HG03575 (cell line): ENCODE measurements at regions not wholly inside any gene's neighbourhood (a gene's known extent, or its start where the extent isn't known, plus 50 kb on each side); places are given as distances from the start of the nearest gene placed in this dataset.

Experiments used
- ATAC-seq: cut with Tn5 transposase; IDR thresholded peaks from one replicate; pipeline ENCODE4 v1.9.1; 2021; ENCODE audit not compliant: unreplicated experiment, insufficient number of reproducible peaks, low FRiP score; ENCODE audit errors: extremely low read depth

GRCh38 chr3:160154596-160154995 lies 70.6 kb upstream of the C3orf80 start:
- ATAC-seq: no peak

GRCh38 chr3:160157321-160157720 lies 67.9 kb upstream of the C3orf80 start:
- ATAC-seq: no peak

DNA sequence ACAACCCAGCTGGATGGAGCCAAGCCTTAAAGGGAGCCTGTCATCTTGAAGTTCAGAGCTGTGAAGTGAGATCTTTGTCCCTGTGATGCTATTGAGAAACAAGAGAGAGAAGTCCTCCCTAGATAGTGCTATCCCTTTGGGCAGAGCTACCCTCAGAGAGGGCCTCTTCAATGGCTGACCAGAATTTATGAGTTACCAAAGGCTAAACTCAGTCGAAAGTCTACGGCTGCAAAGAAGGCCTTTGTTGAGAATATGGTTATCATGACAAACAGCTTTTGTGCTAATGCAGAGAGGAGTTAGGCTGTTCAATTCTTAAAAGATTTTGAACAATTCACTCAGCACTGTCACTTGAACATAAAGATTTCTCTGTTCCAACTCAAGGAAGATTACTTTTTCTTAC lies 65.9 kb upstream of the C3orf80 start:
- ATAC-seq: no peak

DNA sequence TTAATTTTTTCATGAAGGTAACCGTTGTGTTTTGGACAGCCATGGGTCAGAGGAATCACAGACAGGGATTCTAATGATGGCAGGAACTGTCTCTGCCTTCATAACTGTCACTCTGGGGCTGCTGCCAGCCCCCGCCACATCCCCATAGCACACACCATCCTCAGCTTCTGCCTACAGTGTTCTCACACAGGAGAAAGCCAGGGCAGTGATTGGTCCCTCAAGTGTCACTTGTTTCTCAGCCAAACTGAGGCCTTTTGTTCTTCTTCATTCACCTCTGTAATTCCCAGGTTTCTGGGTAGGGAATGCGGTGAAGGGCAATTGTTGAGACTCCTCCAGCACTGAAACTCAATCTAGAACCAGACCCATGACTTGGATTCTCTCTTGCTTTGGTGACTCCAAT lies 65.4 kb upstream of the C3orf80 start:
- ATAC-seq: no peak

GRCh38 chr3:160161921-160162320 lies 63.3 kb upstream of the C3orf80 start:
- ATAC-seq: no peak

DNA sequence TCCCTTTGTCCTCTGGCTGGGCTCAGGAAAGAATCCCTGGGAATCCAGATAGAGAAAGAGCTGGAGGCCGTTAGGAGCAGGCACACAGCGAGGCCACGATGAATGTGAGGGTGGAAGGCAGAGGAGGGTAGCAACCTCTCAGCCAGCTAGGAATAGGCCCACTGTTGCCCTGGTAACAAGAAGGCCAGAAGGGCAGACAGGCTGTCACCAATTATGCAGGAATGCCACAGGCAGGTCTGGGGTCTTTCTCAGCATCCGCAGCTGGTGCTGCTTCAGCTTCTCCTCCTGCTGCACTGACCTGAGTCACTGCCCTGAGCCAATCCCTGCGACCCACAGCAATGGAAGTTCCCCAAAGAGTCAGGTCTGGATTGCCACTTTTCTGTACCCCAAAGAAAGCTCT lies 62.8 kb upstream of the C3orf80 start:
- ATAC-seq: no peak

DNA sequence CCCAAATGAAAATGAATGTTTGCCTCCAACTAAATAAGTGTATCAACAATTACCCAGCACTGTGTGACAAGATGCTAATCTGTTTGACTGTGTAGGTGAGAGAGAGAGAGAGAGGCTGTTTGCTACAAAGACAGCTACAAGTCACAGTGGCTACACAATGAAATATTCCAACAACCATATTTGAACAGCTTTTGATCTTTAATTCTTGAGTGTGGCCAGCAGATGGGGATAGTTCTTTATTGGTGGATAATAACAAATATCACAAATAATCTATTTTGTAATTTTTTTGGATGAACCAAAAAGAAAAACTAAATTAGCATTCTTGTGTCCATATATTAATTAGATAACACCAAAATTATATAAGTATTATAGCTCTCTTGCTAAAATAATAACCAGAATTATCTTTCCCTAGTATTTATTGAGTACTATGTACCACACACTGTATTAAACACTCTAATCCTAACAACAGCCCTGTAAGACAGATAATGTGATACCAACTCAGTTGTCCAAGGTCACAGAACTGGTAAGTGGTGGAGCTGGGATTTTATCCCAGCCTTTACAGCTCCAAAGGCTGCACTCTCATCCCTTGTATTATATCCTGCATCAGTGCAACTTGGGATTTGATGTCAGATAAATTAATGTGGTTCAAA lies 61.9 kb upstream of the C3orf80 start:
- no peak for ATAC-seq

DNA sequence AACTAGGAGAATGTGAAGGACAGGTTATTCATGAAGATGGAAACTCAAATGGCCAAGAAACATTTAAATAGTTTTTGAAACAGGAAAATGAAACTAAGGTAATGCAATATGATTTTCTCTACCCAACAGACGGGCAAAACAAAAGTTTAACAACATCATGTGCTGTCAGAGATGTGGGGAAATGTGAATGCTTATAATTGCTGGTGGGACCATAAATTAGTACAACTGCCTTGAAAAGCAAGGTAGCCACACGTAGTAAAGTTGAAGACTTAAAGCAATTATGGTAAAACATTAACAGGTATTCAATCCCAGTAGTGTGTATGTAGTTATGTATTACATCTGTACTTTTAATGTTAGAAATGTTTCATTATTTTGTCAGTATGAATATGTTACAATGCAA lies 57.0 kb upstream of the C3orf80 start:
- no peak for ATAC-seq

GRCh38 chr3:160169139-160169976 lies 55.9 kb upstream of the C3orf80 start:
- no peak for ATAC-seq

GRCh38 chr3:160170409-160171370 lies 54.5 kb upstream of the C3orf80 start:
- no peak for ATAC-seq

DNA sequence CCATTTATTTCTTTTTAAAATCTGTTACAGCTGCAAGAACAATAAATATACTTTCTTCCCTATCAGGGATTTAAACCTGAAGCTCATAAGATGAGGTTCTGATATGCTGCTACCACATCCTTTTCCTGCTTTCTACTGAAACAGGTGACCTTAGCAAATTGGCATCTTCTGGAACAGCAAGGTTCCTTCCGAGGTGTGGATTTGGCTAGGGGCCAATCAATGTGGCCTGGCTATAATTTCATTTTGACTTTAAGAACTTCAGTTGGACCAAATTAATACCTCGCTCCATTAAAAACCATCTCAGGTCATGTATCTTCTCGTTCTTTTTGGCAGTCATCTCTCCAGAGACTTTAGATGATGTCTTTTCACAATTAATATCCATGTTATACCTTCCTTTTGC lies 53.4 kb upstream of the C3orf80 start:
- no peak for ATAC-seq

- ATAC-seq: no peak
Measured at GRCh38 chr3:160174621-160175020, 50.6 kb upstream of the C3orf80 start.
